Endothelial cell of umbilical vein (primary cell): ENCODE measurements at regions not wholly inside any gene's neighbourhood (a gene's known extent, or its start where the extent isn't known, plus 50 kb on each side); places are given as distances from the start of the nearest gene placed in this dataset.

Source experiments
- CTCF ChIP-seq, 2 donors: IDR thresholded peaks; 1 replicate in 1 of 2; 2 replicates in 1 of 2; pipeline ENCODE4 v1.5.1; 2011; ENCODE audit warnings: low read length in 2 of 2, mild to moderate bottlenecking in 2 of 2, moderate library complexity in 2 of 2, control low read depth in 1 of 2, inconsistent platforms in 1 of 2, low read depth in 1 of 2; ENCODE audit not compliant: insufficient read depth in 1 of 2; ENCODE audit errors: extremely low read depth in 1 of 2
- EZH2 ChIP-seq: IDR thresholded peaks from 2 replicates; pipeline ENCODE4 v1.6.1; 2012; ENCODE audit warnings: borderline replicate concordance, low read depth, mild to moderate bottlenecking, moderate library complexity, low read length, inconsistent platforms; ENCODE audit not compliant: severe bottlenecking
- MYC ChIP-seq: IDR thresholded peaks from one replicate; pipeline ENCODE4 v1.6.1; 2011; ENCODE audit warnings: mild to moderate bottlenecking, low read depth, low read length
- POLR2A ChIP-seq: IDR thresholded peaks from 2 replicates; pipeline ENCODE4 v1.6.1; 2012; ENCODE audit warnings: low read depth, mild to moderate bottlenecking, control low read depth, low read length
- POLR2AphosphoS5 ChIP-seq: IDR thresholded peaks from 2 replicates; pipeline ENCODE4 v1.6.1; 2012; ENCODE audit warnings: low read depth, mild to moderate bottlenecking, control low read depth, low read length, moderate library complexity; ENCODE audit not compliant: insufficient read depth
- TF ChIP-seq, protein P1 (sequence below): IDR thresholded peaks from 2 replicates; pipeline ENCODE4 v1.6.1; 2011; ENCODE audit not compliant: insufficient read depth, insufficient read length

DNA sequence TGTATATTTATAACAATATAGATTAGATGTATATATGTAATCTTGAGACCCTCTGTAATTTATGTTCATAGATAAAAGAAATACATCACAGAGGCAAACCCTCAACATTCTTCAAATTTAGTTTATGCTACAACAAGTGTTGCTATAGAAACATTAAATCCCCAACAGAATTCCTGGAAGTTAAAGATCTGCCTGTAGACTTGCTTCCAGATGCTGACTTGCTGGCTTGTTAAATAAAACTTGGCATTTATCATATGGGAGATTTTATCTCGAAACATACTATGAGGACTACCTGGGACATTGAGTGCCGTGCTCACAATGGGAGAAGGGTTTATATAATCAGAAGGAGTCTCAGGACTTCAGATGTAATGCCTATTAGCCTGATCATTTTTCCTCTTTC, 136.3 kb upstream of the PLXNC1 start:
- no peak for TF ChIP-seq CTCF (IDR thresholded peaks at IDR 0.05; ENCODE audit: extremely low read depth in 1 of 2, insufficient read depth in 1 of 2, low read depth in 1 of 2, low read length in 2 of 2)
- TF ChIP-seq POLR2AphosphoS5, result no peak
- TF ChIP-seq POLR2A, result no peak
- no peak for TF ChIP-seq EZH2
- TF ChIP-seq, protein P1, sequence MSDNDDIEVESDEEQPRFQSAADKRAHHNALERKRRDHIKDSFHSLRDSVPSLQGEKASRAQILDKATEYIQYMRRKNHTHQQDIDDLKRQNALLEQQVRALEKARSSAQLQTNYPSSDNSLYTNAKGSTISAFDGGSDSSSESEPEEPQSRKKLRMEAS, result no peak
- TF ChIP-seq MYC, result no peak
